Activated naive CD8-positive, alpha-beta T cell treated with anti-CD3 and anti-CD28 coated beads, Interleukin-2, amount 50 U/mL, for 24 hours (primary cell): ENCODE measurements at regions not wholly inside any gene's neighbourhood (a gene's known extent, or its start where the extent isn't known, plus 50 kb on each side); places are given as distances from the start of the nearest gene placed in this dataset.
"Not testable (repeated sequence)": the region's sequence is repeated elsewhere in the genome, so short reads cannot be mapped to it uniquely, and the experiment has no call there.

ENCODE experiments used
- ATAC-seq: fragments of 150-1000 bp; cut with Tn5 transposase; one replicate; pipeline ENCODE4 v1.10.0; 2021
- DNase-seq: peaks from one replicate; pipeline ENCODE4 v3.0.0; 2021
- H3K27ac Mint-ChIP-seq: one replicate; pipeline ENCODE4 v1.8.0; 2021; ENCODE audit warnings: mild to moderate bottlenecking, mixed read lengths
- H3K27me3 Mint-ChIP-seq: one replicate; pipeline ENCODE4 v1.8.0; 2021; ENCODE audit warnings: mixed read lengths
- H3K36me3 Mint-ChIP-seq: one replicate; pipeline ENCODE4 v1.8.0; 2021; ENCODE audit warnings: low read depth, mixed read lengths
- H3K4me1 Mint-ChIP-seq: one replicate; pipeline ENCODE4 v1.8.0; 2021; ENCODE audit warnings: mixed read lengths
- H3K4me3 Mint-ChIP-seq: one replicate; pipeline ENCODE4 v1.8.0; 2021; ENCODE audit warnings: mild to moderate bottlenecking, moderate library complexity, mixed read lengths
- H3K9me3 Mint-ChIP-seq: one replicate; pipeline ENCODE4 v1.8.0; 2021; ENCODE audit warnings: mixed read lengths

GRCh38 chr5:26543987-26544386 is 494.4 kb downstream of the CDH9 start:
- Mint-ChIP-seq H3K9me3 (peaks cover 11% of the 10 kb centered on the region), H3K36me3 (no peaks in the 10 kb centered on the region), H3K4me1 (no peaks in the 10 kb centered on the region), H3K27me3 (no peaks in the 10 kb centered on the region), H3K27ac (no peak overlapping the region), H3K4me3 (no peak overlapping the region)
- DNase-seq (no peak), ATAC-seq (no peak)

GRCh38 chr5:26538226-26538625 is 500.2 kb downstream of the CDH9 start:
- Mint-ChIP-seq H3K27ac (no peak overlapping the region), H3K4me1 (no peaks in the 10 kb centered on the region), H3K36me3 (no peaks in the 10 kb centered on the region), H3K4me3 (no peak overlapping the region), H3K9me3 (peaks cover 13% of the 10 kb centered on the region), H3K27me3 (no peaks in the 10 kb centered on the region)
- ATAC-seq (no peak), DNase-seq (no peak)

- Mint-ChIP-seq H3K27me3 (no peaks in the 10 kb centered on the region), H3K4me3 (no peak overlapping the region), H3K4me1 (no peaks in the 10 kb centered on the region), H3K36me3 (no peaks in the 10 kb centered on the region), H3K27ac (no peak overlapping the region), H3K9me3 (peaks cover 13% of the 10 kb centered on the region)
- no peak for ATAC-seq
- no peak for DNase-seq
These were observed 503.2 kb downstream of the CDH9 start for GRCh38 chr5:26535215-26535614.

GRCh38 chr5:26530305-26530704 is 508.1 kb downstream of the CDH9 start:
- DNase-seq (no peak), ATAC-seq (no peak)
- H3K27ac Mint-ChIP-seq: no peak overlapping the region
- no peak overlapping the region for H3K4me3 Mint-ChIP-seq
- peaks cover 7% of the 10 kb centered on the region for H3K9me3 Mint-ChIP-seq
- no peaks in the 10 kb centered on the region for H3K4me1 Mint-ChIP-seq
- H3K36me3 Mint-ChIP-seq: no peaks in the 10 kb centered on the region
- no peaks in the 10 kb centered on the region for H3K27me3 Mint-ChIP-seq

- ATAC-seq: no peak
- DNase-seq: no peak
- H3K9me3 Mint-ChIP-seq: peaks cover 13% of the 10 kb centered on the region
- H3K4me1 Mint-ChIP-seq: no peaks in the 10 kb centered on the region
- H3K36me3 Mint-ChIP-seq: no peaks in the 10 kb centered on the region
- H3K4me3 Mint-ChIP-seq: no peak overlapping the region
- no peak overlapping the region for H3K27ac Mint-ChIP-seq
- H3K27me3 Mint-ChIP-seq: no peaks in the 10 kb centered on the region
These were observed 519.1 kb downstream of the CDH9 start for GRCh38 chr5:26519245-26519644.

GRCh38 chr5:26518065-26518464 is 520.3 kb downstream of the CDH9 start:
- H3K27me3 Mint-ChIP-seq: no peaks in the 10 kb centered on the region
- H3K4me3 Mint-ChIP-seq: no peak overlapping the region
- no peak overlapping the region for H3K27ac Mint-ChIP-seq
- ATAC-seq: no peak
- no peak for DNase-seq
- H3K9me3 Mint-ChIP-seq: peaks cover 7% of the 10 kb centered on the region
- H3K4me1 Mint-ChIP-seq: no peaks in the 10 kb centered on the region
- no peaks in the 10 kb centered on the region for H3K36me3 Mint-ChIP-seq

- H3K27ac Mint-ChIP-seq: no peak overlapping the region
- H3K4me1 Mint-ChIP-seq: no peaks in the 10 kb centered on the region
- H3K27me3 Mint-ChIP-seq: no peaks in the 10 kb centered on the region
- ATAC-seq (no peak), DNase-seq (no peak)
- H3K4me3 Mint-ChIP-seq: no peak overlapping the region
- peaks cover 10% of the 10 kb centered on the region for H3K9me3 Mint-ChIP-seq
- H3K36me3 Mint-ChIP-seq: no peaks in the 10 kb centered on the region
These were observed 539.4 kb downstream of the CDH9 start for GRCh38 chr5:26498972-26499371.

- DNase-seq (no peak), ATAC-seq (no peak)
- Mint-ChIP-seq H3K36me3 (no peaks in the 10 kb centered on the region), H3K9me3 (peaks cover 7% of the 10 kb centered on the region), H3K27me3 (no peaks in the 10 kb centered on the region), H3K4me1 (no peaks in the 10 kb centered on the region), H3K27ac (no peak overlapping the region), H3K4me3 (no peak overlapping the region)
These were observed 542.9 kb downstream of the CDH9 start for GRCh38 chr5:26495437-26495836.

GRCh38 chr5:26492906-26493459 is 545.4 kb downstream of the CDH9 start:
- Mint-ChIP-seq H3K9me3 (peaks cover 14% of the 10 kb centered on the region), H3K4me1 (no peaks in the 10 kb centered on the region), H3K4me3 (no peak overlapping the region), H3K36me3 (no peaks in the 10 kb centered on the region), H3K27me3 (no peaks in the 10 kb centered on the region), H3K27ac (no peak overlapping the region)
- ATAC-seq (no peak), DNase-seq (no peak)

- Mint-ChIP-seq H3K36me3 (no peaks in the 10 kb centered on the region), H3K27ac (no peak overlapping the region), H3K4me1 (no peaks in the 10 kb centered on the region), H3K4me3 (no peak overlapping the region), H3K9me3 (peaks cover 9% of the 10 kb centered on the region), H3K27me3 (no peaks in the 10 kb centered on the region)
- ATAC-seq: no peak
- DNase-seq: no peak
These were observed 550.8 kb downstream of the CDH9 start for GRCh38 chr5:26487553-26487952.

- DNase-seq: no peak
- H3K4me3 Mint-ChIP-seq: no peak overlapping the region
- no peaks in the 10 kb centered on the region for H3K4me1 Mint-ChIP-seq
- no peak for ATAC-seq
- no peaks in the 10 kb centered on the region for H3K36me3 Mint-ChIP-seq
- H3K27ac Mint-ChIP-seq: no peak overlapping the region
- H3K9me3 Mint-ChIP-seq: peaks cover 9% of the 10 kb centered on the region
- no peaks in the 10 kb centered on the region for H3K27me3 Mint-ChIP-seq
These were observed 551.8 kb downstream of the CDH9 start for GRCh38 chr5:26486631-26487030.

GRCh38 chr5:26485146-26485860 is 553.1 kb downstream of the CDH9 start:
- not testable (repeated sequence) for H3K9me3 Mint-ChIP-seq, H3K27ac Mint-ChIP-seq, H3K36me3 Mint-ChIP-seq, H3K4me1 Mint-ChIP-seq, ATAC-seq, DNase-seq, H3K4me3 Mint-ChIP-seq, H3K27me3 Mint-ChIP-seq

- Mint-ChIP-seq H3K9me3 (peaks cover 1% of the 10 kb centered on the region), H3K36me3 (no peaks in the 10 kb centered on the region)
- DNase-seq: peak; percentile 2
These were observed 555.5 kb downstream of the CDH9 start for GRCh38 chr5:26482810-26483375.

GRCh38 chr5:26482076-26482809 is 556.1 kb downstream of the CDH9 start:
- H3K27me3 Mint-ChIP-seq: no peaks in the 10 kb centered on the region
- no peaks in the 10 kb centered on the region for H3K4me1 Mint-ChIP-seq
- DNase-seq (no peak), ATAC-seq (no peak)
- H3K27ac Mint-ChIP-seq: no peak overlapping the region
- no peaks in the 10 kb centered on the region for H3K36me3 Mint-ChIP-seq
- no peak overlapping the region for H3K4me3 Mint-ChIP-seq
- no peaks in the 10 kb centered on the region for H3K9me3 Mint-ChIP-seq

More at GRCh38 chr5:26482810-26483375, 555.5 kb downstream of the CDH9 start:
- Mint-ChIP-seq H3K27me3 (no peaks in the 10 kb centered on the region), H3K4me1 (no peaks in the 10 kb centered on the region), H3K27ac (no peak overlapping the region), H3K4me3 (no peak overlapping the region)
- no peak for ATAC-seq

GRCh38 chr5:26470439-26470838 is 567.9 kb downstream of the CDH9 start:
- H3K4me3 Mint-ChIP-seq: no peak overlapping the region
- no peaks in the 10 kb centered on the region for H3K4me1 Mint-ChIP-seq
- DNase-seq: no peak
- peaks cover 6% of the 10 kb centered on the region for H3K9me3 Mint-ChIP-seq
- H3K36me3 Mint-ChIP-seq: no peaks in the 10 kb centered on the region
- no peak for ATAC-seq
- H3K27me3 Mint-ChIP-seq: no peaks in the 10 kb centered on the region
- H3K27ac Mint-ChIP-seq: no peak overlapping the region
